HEK293 (cell line): ENCODE measurements at regions not wholly inside any gene's neighbourhood (a gene's known extent, or its start where the extent isn't known, plus 50 kb on each side); places are given as distances from the start of the nearest gene placed in this dataset.

Experiments used
- CTCF ChIA-PET: fragments of 350-600 bp; formaldehyde crosslinking; extraction: SDS; loops from one replicate; lab custom pipeline; 2021; ENCODE audit warnings: antibody characterized with exemption; lab: Yijun Ruan, JAX
- POLR2A ChIA-PET: fragments of 300-600 bp; formaldehyde crosslinking; extraction: SDS; loops from one replicate; lab custom pipeline; 2020; ENCODE audit warnings: antibody characterized with exemption, inconsistent platforms; lab: Yijun Ruan, JAX
- H3K27ac ChIP-seq: fragments of 200-500 bp; sonication (Bioruptor generic); 2 replicates; pipeline ENCODE4 v1.5.1; 2014; ENCODE audit warnings: low read depth, low read length, control low read depth, inconsistent platforms; ENCODE audit errors: extremely low read depth
- H3K36me3 ChIP-seq, 2 experiments: fragments of 200-500 bp in 1 of 2; sonication (Bioruptor generic) in 1 of 2; 1 replicate in 1 of 2; 2 replicates in 1 of 2; pipeline ENCODE4 v1.5.1; 2014 to 2017; ENCODE audit warnings: inconsistent platforms in 2 of 2, low read length in 2 of 2; ENCODE audit not compliant: control insufficient read depth in 2 of 2, insufficient read depth in 1 of 2
- H3K4me1 ChIP-seq: fragments of 200-500 bp; sonication (Bioruptor generic); 2 replicates; pipeline ENCODE4 v1.5.1; 2014; ENCODE audit warnings: mild to moderate bottlenecking, low read length, inconsistent platforms; ENCODE audit not compliant: control insufficient read depth, insufficient read depth
- H3K4me3 ChIP-seq: 2 replicates; pipeline ENCODE4 v1.5.1; 2011; ENCODE audit warnings: low read depth, mild to moderate bottlenecking, control low read depth, low read length, moderate library complexity
- H3K9me3 ChIP-seq: fragments of 200-500 bp; sonication (Bioruptor generic); 2 replicates; pipeline ENCODE4 v1.5.1; 2014; ENCODE audit warnings: low read depth, low read length, inconsistent platforms; ENCODE audit not compliant: control insufficient read depth, insufficient read depth
- HOXA7 ChIP-seq: sonication (generic); formaldehyde crosslinking; IDR thresholded peaks from 2 replicates; pipeline ENCODE4 v1.8.1; 2022; ENCODE audit warnings: missing genetic modification reagents, borderline replicate concordance
- PRDM10 ChIP-seq: fragments of 450-650 bp; formaldehyde crosslinking; IDR thresholded peaks from 2 replicates; pipeline ENCODE4 v1.5.1; 2016; ENCODE audit warnings: missing biosample characterization, missing genetic modification characterization
- PRDM2 ChIP-seq: fragments of 450-650 bp; formaldehyde crosslinking; IDR thresholded peaks from 2 replicates; pipeline ENCODE4 v1.5.1; 2016; ENCODE audit warnings: missing biosample characterization, missing genetic modification characterization, borderline replicate concordance
- SP3 ChIP-seq: fragments of 450-650 bp; formaldehyde crosslinking; IDR thresholded peaks from 2 replicates; pipeline ENCODE4 v1.5.1; 2016; ENCODE audit warnings: missing biosample characterization, missing genetic modification characterization
- ZNF138 ChIP-seq: fragments of 450-650 bp; formaldehyde crosslinking; IDR thresholded peaks from 2 replicates; pipeline ENCODE4 v1.5.1; 2016; ENCODE audit warnings: missing biosample characterization, missing genetic modification characterization, borderline replicate concordance
- ZNF239 ChIP-seq: fragments of 450-650 bp; formaldehyde crosslinking; IDR thresholded peaks from 2 replicates; pipeline ENCODE4 v1.5.1; 2016; ENCODE audit warnings: missing biosample characterization, missing genetic modification characterization
- ZNF354C ChIP-seq: fragments of 450-650 bp; formaldehyde crosslinking; IDR thresholded peaks from 2 replicates; pipeline ENCODE4 v1.5.1; 2016; ENCODE audit warnings: missing biosample characterization, missing genetic modification characterization, low read depth, borderline replicate concordance
- ZNF624 ChIP-seq: fragments of 450-650 bp; formaldehyde crosslinking; IDR thresholded peaks from 2 replicates; pipeline ENCODE4 v1.5.1; 2017; ENCODE audit warnings: missing biosample characterization, missing genetic modification characterization
- ZNF629 ChIP-seq: fragments of 450-650 bp; formaldehyde crosslinking; IDR thresholded peaks from 2 replicates; pipeline ENCODE4 v1.5.1; 2017; ENCODE audit warnings: missing biosample characterization, missing genetic modification characterization
- ZNF768 ChIP-seq: fragments of 450-650 bp; formaldehyde crosslinking; IDR thresholded peaks from 2 replicates; pipeline ENCODE4 v1.5.1; 2018; ENCODE audit warnings: missing biosample characterization, mild to moderate bottlenecking, missing genetic modification characterization
- ZNF776 ChIP-seq: fragments of 450-650 bp; formaldehyde crosslinking; IDR thresholded peaks from 2 replicates; pipeline ENCODE4 v1.5.0; 2017; ENCODE audit warnings: missing biosample characterization, missing genetic modification characterization, borderline replicate concordance

GRCh38 chr9:115213818-115214334, 95.9 kb upstream of the TNC start (continued):
- TF ChIP-seq PRDM2 (no peak), ZNF629 (tag by site-specific recombination) (peak; percentile 91), ZNF239 (no peak)

GRCh38 chr9:115216873-115217272, 98.9 kb upstream of the TNC start:
- Histone ChIP-seq H3K4me3 (no peak overlapping the region), H3K4me1 (no peaks in the 10 kb centered on the region; the same call in 1 of the 2 replicates), H3K36me3 (no peaks in the 10 kb centered on the region), H3K27ac (no peak overlapping the region), H3K9me3 (no peaks in the 10 kb centered on the region)
- TF ChIP-seq SP3 (tag by site-specific recombination) (no peak), ZNF624 (tag by site-specific recombination) (no peak), ZNF138 (no peak)
- POLR2A ChIA-PET: no interaction called here
- CTCF ChIA-PET: no interaction called here

- H3K27ac ChIP-seq: no peak overlapping the region
- CTCF ChIA-PET: no interaction called here
- no peaks in the 10 kb centered on the region for H3K9me3 ChIP-seq
- H3K4me3 ChIP-seq: no peak overlapping the region
- TF ChIP-seq PRDM10 (tag by site-specific recombination): 0 out of 2 replicates have a peak, but pooled peaks have one; percentile 12
- no peak for TF ChIP-seq ZNF776 (tag by site-specific recombination)
- TF ChIP-seq HOXA7 (CRISPR knock-in tag): no peak
- TF ChIP-seq ZNF354C (tag by site-specific recombination): no peak
- TF ChIP-seq ZNF768 (tag by site-specific recombination): no peak
- POLR2A ChIA-PET: interaction anchor here (0.6 kb wide), 1 partner anchor 113 kb away, joined by 3 read pairs; no protein-coding TSS in a partner anchor
- H3K4me1 ChIP-seq: no peaks in the 10 kb centered on the region
- no peaks in the 10 kb centered on the region for H3K36me3 ChIP-seq
Measured at GRCh38 chr9:115220319-115221005, 102.5 kb upstream of the TNC start.
